Left lung (tissue), 4 donors: ENCODE measurements at regions not wholly inside any gene's neighbourhood (a gene's known extent, or its start where the extent isn't known, plus 50 kb on each side); places are given as distances from the start of the nearest gene placed in this dataset.
"Not testable (repeated sequence)": the region's sequence is repeated elsewhere in the genome, so short reads cannot be mapped to it uniquely, and the experiment has no call there.

Experiments used
- ATAC-seq: fragments of 200-7000 bp; cut with Tn5 transposase; one replicate; pipeline ENCODE4 v1.9.1; 2020; ENCODE audit warnings: moderate library complexity
- DNase-seq, 4 donors: peaks; one replicate each; pipeline ENCODE4 v3.0.0-alpha.2; 2013 to 2020
- H3K27ac ChIP-seq, 2 donors: fragments of 200-600 bp; sonication (generic) in 1 of 2; one replicate each; pipeline versions ENCODE4 v1.5.0 to v1.8.0; 2020 to 2021
- H3K27me3 ChIP-seq, 2 donors: fragments of 200-600 bp; sonication (generic) in 1 of 2; one replicate each; pipeline versions ENCODE4 v1.5.0 to v1.8.0; 2020 to 2021
- H3K36me3 ChIP-seq, 2 donors: fragments of 200-600 bp; sonication (generic) in 1 of 2; one replicate each; pipeline versions ENCODE4 v1.5.0 to v1.8.0; 2020 to 2021
- H3K4me1 ChIP-seq, 2 donors: fragments of 200-600 bp; one replicate each; pipeline ENCODE4 v1.8.0; 2021
- H3K4me3 ChIP-seq, 2 donors: fragments of 200-600 bp; sonication (generic) in 1 of 2; one replicate each; pipeline versions ENCODE4 v1.5.0 to v1.8.0; 2020 to 2021; ENCODE audit warnings: mild to moderate bottlenecking in 1 of 2
- H3K9me3 ChIP-seq, 2 donors: fragments of 200-600 bp; sonication (generic) in 1 of 2; one replicate each; pipeline versions ENCODE4 v1.5.0 to v1.8.0; 2020 to 2021
- CTCF ChIP-seq, 2 donors: fragments of 200-600 bp; sonication (generic) in 1 of 2; IDR thresholded peaks; one replicate each; pipeline versions ENCODE4 v1.5.0 to v1.8.0; 2021; ENCODE audit warnings: antibody characterized with exemption in 2 of 2
- intact Hi-C, 2 donors: fragments of 100-400 bp; cut with DNase I; formaldehyde crosslinking; loops; one replicate each; pipeline versions ENCODE4 v1.11.2 to v1.14.2; 2022
- donor health status: DM: no; HTN: yes; CAD: no.
- donor health status: DM: no; HTN: no; CAD: no.

DNA sequence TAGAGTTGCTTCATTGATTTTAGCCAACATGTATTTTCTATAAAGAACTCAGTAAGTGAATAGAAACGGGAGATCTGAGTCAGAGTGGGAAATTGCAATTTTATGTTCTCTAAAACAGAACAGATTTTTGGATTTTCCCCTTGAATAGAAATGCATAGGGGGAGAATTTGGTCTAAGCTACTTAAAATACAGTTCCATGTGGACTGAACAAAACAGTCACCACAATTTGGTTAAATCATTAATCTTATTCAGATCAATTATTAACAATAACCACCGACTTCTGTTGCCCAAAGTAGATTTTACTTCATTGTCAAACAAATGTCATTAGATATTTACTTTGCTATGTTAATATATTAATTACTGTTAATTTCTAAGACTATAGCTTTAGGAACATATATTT, 107.7 kb downstream of the SCG2 start:
- intact Hi-C loops, result no loop called here
- Histone ChIP-seq H3K9me3 (no peaks in the 10 kb centered on the region), H3K27ac (no peak overlapping the region), H3K4me3 (no peak overlapping the region), H3K36me3 (no peaks in the 10 kb centered on the region), H3K27me3 (no peaks in the 10 kb centered on the region), H3K4me1 (no peaks in the 10 kb centered on the region)
- ATAC-seq, result no peak
- no peak for DNase-seq
- TF ChIP-seq CTCF (IDR thresholded peaks at IDR 0.05), result no peak

DNA sequence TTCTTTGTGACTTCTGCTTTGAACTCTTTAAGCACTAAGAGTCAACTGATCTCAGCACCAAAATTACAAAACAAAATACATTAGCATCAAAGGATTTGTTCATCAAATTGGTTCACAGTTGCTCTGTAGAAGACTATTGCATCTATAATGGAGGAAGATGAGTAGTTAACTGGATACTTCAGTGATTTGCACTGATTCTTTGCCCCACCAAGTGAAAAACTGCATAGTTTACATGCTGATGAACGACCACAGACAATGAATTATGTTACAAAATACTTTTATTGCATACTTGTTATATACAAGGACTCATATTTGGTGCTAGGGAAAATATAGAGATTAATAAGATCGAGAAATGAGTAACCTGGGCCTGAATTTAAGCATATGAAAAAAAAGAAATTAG, 107.2 kb downstream of the SCG2 start:
- DNase-seq (no peak), ATAC-seq (no peak)
- no peak for TF ChIP-seq CTCF (IDR thresholded peaks at IDR 0.05)
- Histone ChIP-seq H3K4me1 (no peaks in the 10 kb centered on the region), H3K4me3 (no peak overlapping the region), H3K27ac (no peak overlapping the region), H3K36me3 (no peaks in the 10 kb centered on the region), H3K9me3 (no peaks in the 10 kb centered on the region), H3K27me3 (no peaks in the 10 kb centered on the region)
- intact Hi-C loops, result no loop called here

GRCh38 chr2:223496853-223497252, 105.3 kb downstream of the SCG2 start:
- H3K27me3 ChIP-seq, H3K36me3 ChIP-seq, ATAC-seq, H3K27ac ChIP-seq, H3K4me1 ChIP-seq, H3K9me3 ChIP-seq, DNase-seq, intact Hi-C loops, H3K4me3 ChIP-seq: not testable (repeated sequence)

DNA sequence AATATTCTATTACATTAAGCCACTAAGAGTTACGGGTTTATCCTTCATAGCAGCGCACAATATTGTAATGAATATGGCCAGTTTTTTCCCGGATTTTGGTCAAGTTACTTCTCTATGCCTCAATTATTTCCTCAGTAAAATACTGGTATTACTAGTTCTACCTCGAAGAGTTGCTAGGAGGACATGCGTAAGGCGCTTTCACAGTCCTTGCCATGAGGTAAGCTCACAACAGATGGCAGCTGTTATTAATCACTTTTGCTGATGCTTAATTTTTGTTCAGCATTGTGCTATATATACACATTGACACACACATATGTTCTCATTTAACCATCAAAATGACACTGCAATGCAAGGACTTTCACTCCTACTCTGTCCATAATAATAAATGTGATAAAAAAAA, 101.5 kb downstream of the SCG2 start:
- H3K4me1 ChIP-seq, result no peaks in the 10 kb centered on the region
- TF ChIP-seq CTCF (IDR thresholded peaks at IDR 0.05), result no peak
- H3K27ac ChIP-seq, result no peak overlapping the region
- no peaks in the 10 kb centered on the region for H3K36me3 ChIP-seq
- DNase-seq, result no peak
- no peaks in the 10 kb centered on the region for H3K27me3 ChIP-seq
- H3K4me3 ChIP-seq, result no peak overlapping the region
- no peak for ATAC-seq
- H3K9me3 ChIP-seq, result peaks cover 0 to 4% of the 10 kb centered on the region in 2 donors
- intact Hi-C loops, result no loop called here

DNA sequence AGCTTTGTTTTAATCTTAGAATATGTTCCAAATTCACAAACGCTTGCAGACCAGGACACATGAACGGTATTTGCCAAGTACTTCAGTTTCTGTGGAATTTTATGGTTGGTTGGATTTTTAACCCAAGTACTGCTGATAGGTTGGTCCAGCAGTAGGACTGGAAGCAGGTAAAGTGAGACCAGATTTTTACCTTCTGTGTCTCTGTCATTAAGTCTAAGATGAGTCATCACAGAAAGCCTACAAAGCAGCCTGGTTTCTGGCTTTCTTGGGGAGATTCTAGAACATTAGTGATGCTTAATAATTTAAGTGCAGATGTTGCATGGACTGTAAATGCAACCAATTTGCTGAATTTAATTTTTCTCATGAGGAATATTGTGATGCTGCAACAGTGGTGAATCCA, 100.5 kb downstream of the SCG2 start:
- no peak for DNase-seq
- no peak for TF ChIP-seq CTCF (IDR thresholded peaks at IDR 0.05)
- Histone ChIP-seq H3K9me3 (peaks cover 0 to 4% of the 10 kb centered on the region in 2 donors), H3K27me3 (no peaks in the 10 kb centered on the region), H3K4me3 (no peak overlapping the region), H3K36me3 (no peaks in the 10 kb centered on the region), H3K27ac (no peak overlapping the region), H3K4me1 (no peaks in the 10 kb centered on the region)
- no peak for ATAC-seq
- intact Hi-C loops, result no loop called here

DNA sequence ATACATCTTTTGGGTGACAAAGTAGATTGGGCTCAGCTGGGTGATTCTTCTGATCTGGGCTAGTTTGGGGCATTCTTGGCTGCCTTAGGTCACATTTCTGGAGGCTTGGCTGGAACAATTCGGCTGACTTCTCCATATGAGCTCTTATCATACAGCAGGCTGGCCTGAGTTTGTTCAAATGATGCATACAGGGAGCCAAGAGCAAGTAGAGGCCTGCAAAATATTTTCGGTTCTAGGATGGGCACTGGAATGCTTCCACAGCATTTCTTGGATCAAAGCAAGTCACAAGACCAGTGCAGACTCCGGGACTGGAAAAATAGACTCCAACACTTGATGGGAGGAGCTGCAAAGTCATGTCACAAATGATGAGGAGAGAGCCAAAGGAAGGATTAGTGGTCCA, 98.4 kb downstream of the SCG2 start:
- TF ChIP-seq CTCF (IDR thresholded peaks at IDR 0.05), result no peak
- intact Hi-C loops, result no loop called here
- H3K27me3 ChIP-seq, result no peaks in the 10 kb centered on the region
- H3K9me3 ChIP-seq, result peaks cover 0 to 4% of the 10 kb centered on the region in 2 donors
- DNase-seq (no peak), ATAC-seq (no peak)
- H3K27ac ChIP-seq, result no peak overlapping the region
- H3K36me3 ChIP-seq, result no peaks in the 10 kb centered on the region
- H3K4me1 ChIP-seq, result no peaks in the 10 kb centered on the region
- no peak overlapping the region for H3K4me3 ChIP-seq
